Loucy (cell line): ENCODE measurements at regions not wholly inside any gene's neighbourhood (a gene's known extent, or its start where the extent isn't known, plus 50 kb on each side); places are given as distances from the start of the nearest gene placed in this dataset.

Experiments
- H2AFZ ChIP-seq: fragments of 200-600 bp; sonication (generic); 2 replicates; pipeline ENCODE4 v1.6.0; 2016; ENCODE audit warnings: antibody characterized with exemption, mild to moderate bottlenecking, low read length, moderate library complexity
- H3F3A ChIP-seq: fragments of 200-600 bp; 2 replicates; pipeline ENCODE4 v1.6.0; 2016; ENCODE audit warnings: antibody characterized with exemption, low read depth, mild to moderate bottlenecking
- H3K27me3 ChIP-seq: fragments of 200-600 bp; sonication (generic); 2 replicates; pipeline ENCODE4 v1.6.1; 2014; ENCODE audit warnings: low read length, mild to moderate bottlenecking; ENCODE audit not compliant: insufficient read depth, poor library complexity, severe bottlenecking
- H3K36me3 ChIP-seq: fragments of 200-600 bp; sonication (generic); 2 replicates; pipeline ENCODE4 v1.6.1; 2016; ENCODE audit warnings: low read length; ENCODE audit not compliant: insufficient read depth
- H3K4me1 ChIP-seq: fragments of 200-600 bp; sonication (generic); 2 replicates; pipeline ENCODE4 v1.5.1; 2014; ENCODE audit warnings: low read length, mild to moderate bottlenecking; ENCODE audit not compliant: insufficient read depth, poor library complexity, severe bottlenecking
- H3K4me2 ChIP-seq: fragments of 200-600 bp; sonication (generic); 2 replicates; pipeline ENCODE4 v1.6.0; 2014; ENCODE audit warnings: antibody characterized with exemption, low read length, low read depth, mild to moderate bottlenecking; ENCODE audit not compliant: poor library complexity, severe bottlenecking
- H3K4me3 ChIP-seq: fragments of 200-600 bp; sonication (generic); 2 replicates; pipeline ENCODE4 v1.5.1; 2014; ENCODE audit warnings: low read length, mild to moderate bottlenecking, mixed read lengths; ENCODE audit not compliant: poor library complexity, severe bottlenecking
- H3K79me2 ChIP-seq: fragments of 200-600 bp; sonication (generic); 2 replicates; pipeline ENCODE4 v1.6.1; 2014; ENCODE audit warnings: low read length; ENCODE audit not compliant: insufficient read depth
- H3K9ac ChIP-seq: fragments of 200-600 bp; sonication (generic); 2 replicates; pipeline ENCODE4 v1.6.0; 2014; ENCODE audit warnings: mild to moderate bottlenecking, low read depth, low read length, moderate library complexity; ENCODE audit not compliant: poor library complexity, severe bottlenecking
- H3K9me2 ChIP-seq: fragments of 200-600 bp; sonication (generic); replicated peaks from 2 replicates; pipeline ENCODE4 v1.6.1; 2016; ENCODE audit warnings: low read depth, low read length, mixed read lengths
- H3K9me3 ChIP-seq: fragments of 200-600 bp; sonication (generic); 2 replicates; pipeline ENCODE4 v1.6.1; 2014; ENCODE audit warnings: mild to moderate bottlenecking, antibody characterized with exemption, low read length, low read depth; ENCODE audit not compliant: insufficient read depth
- H4K20me1 ChIP-seq: fragments of 200-600 bp; sonication (generic); 2 replicates; pipeline ENCODE4 v1.6.0; 2014; ENCODE audit warnings: antibody characterized with exemption, low read length, mild to moderate bottlenecking; ENCODE audit not compliant: insufficient read depth, poor library complexity, severe bottlenecking
- CTCF ChIP-seq: fragments of 200-600 bp; sonication (generic); conservative IDR thresholded peaks from 2 replicates; pipeline ENCODE4 v1.5.1; 2014; ENCODE audit warnings: mild to moderate bottlenecking, antibody characterized with exemption, low read length
- EZH2phosphoT487 ChIP-seq: fragments of 200-600 bp; IDR thresholded peaks from 2 replicates; pipeline ENCODE4 v1.6.1; 2018; ENCODE audit warnings: antibody characterized with exemption, mild to moderate bottlenecking, moderate library complexity, borderline replicate concordance

- Histone ChIP-seq H2AFZ (no peak overlapping the region), H3K4me3 (no peak overlapping the region), H3K79me2 (no peaks in the 10 kb centered on the region), H3K4me1 (no peaks in the 10 kb centered on the region), H3K4me2 (no peak overlapping the region), H4K20me1 (no peaks in the 10 kb centered on the region), H3K9me3 (peaks cover 11% of the 10 kb centered on the region; the same call in 1 of the 2 replicates), H3K9ac (no peak overlapping the region), H3F3A (no peaks in the 10 kb centered on the region), H3K9me2 (no peaks in the 10 kb centered on the region), H3K36me3 (no peaks in the 10 kb centered on the region), H3K27me3 (no peaks in the 10 kb centered on the region)
- no peak for TF ChIP-seq EZH2phosphoT487
- no peak for TF ChIP-seq CTCF
Measured at GRCh38 chr2:85956646-85957039, 67.9 kb upstream of the ST3GAL5 start.

- Histone ChIP-seq H3F3A (no peaks in the 10 kb centered on the region), H3K4me2 (no peak overlapping the region), H4K20me1 (no peaks in the 10 kb centered on the region), H3K9me3 (no peaks in the 10 kb centered on the region), H2AFZ (peak overlapping the region; percentile 47; the same call in 1 of the 2 replicates), H3K79me2 (no peaks in the 10 kb centered on the region), H3K4me3 (no peak overlapping the region), H3K36me3 (no peaks in the 10 kb centered on the region), H3K4me1 (no peaks in the 10 kb centered on the region), H3K9ac (no peak overlapping the region), H3K9me2 (no peaks in the 10 kb centered on the region), H3K27me3 (no peaks in the 10 kb centered on the region)
- no peak for TF ChIP-seq EZH2phosphoT487
- TF ChIP-seq CTCF, result no peak
Measured at GRCh38 chr2:85954590-85955458, 66.0 kb upstream of the ST3GAL5 start.

GRCh38 chr2:85954192-85954589, 65.4 kb upstream of the ST3GAL5 start:
- H3K9ac ChIP-seq, result no peak overlapping the region
- 0 out of 2 replicates have a peak overlapping the region, but pooled peaks have one; percentile 47 for H2AFZ ChIP-seq
- H3K9me3 ChIP-seq, result no peaks in the 10 kb centered on the region
- H3K36me3 ChIP-seq, result no peaks in the 10 kb centered on the region
- no peaks in the 10 kb centered on the region for H3K4me1 ChIP-seq
- H3K4me2 ChIP-seq, result no peak overlapping the region
- no peaks in the 10 kb centered on the region for H3F3A ChIP-seq
- H3K4me3 ChIP-seq, result no peak overlapping the region
- no peaks in the 10 kb centered on the region for H3K27me3 ChIP-seq
- no peaks in the 10 kb centered on the region for H4K20me1 ChIP-seq
- no peak for TF ChIP-seq EZH2phosphoT487
- no peak for TF ChIP-seq CTCF
- no peaks in the 10 kb centered on the region for H3K79me2 ChIP-seq
- H3K9me2 ChIP-seq, result no peaks in the 10 kb centered on the region
